Activated CD8-positive, alpha-beta T cell treated with anti-CD3 and anti-CD28 coated beads, Interleukin-2, amount 10 ng/mL, durations not matched to agents 7 days and 5 days (primary cell): ENCODE measurements at regions not wholly inside any gene's neighbourhood (a gene's known extent, or its start where the extent isn't known, plus 50 kb on each side); places are given as distances from the start of the nearest gene placed in this dataset.
A peak's percentile ranks its signal among the peaks of the same experiment; 100 is the strongest.
"Not testable (repeated sequence)": the region's sequence is repeated elsewhere in the genome, so short reads cannot be mapped to it uniquely, and the experiment has no call there.

Experiments
- ATAC-seq: fragments of 150-1000 bp; cut with Tn5 transposase; one replicate; pipeline ENCODE4 v1.10.0; 2021; ENCODE audit warnings: moderate library complexity
- CTCF ChIA-PET: fragments of 350-600 bp; sonication (Branson Sonifier 250); formaldehyde crosslinking; loops from one replicate; lab custom pipeline; 2021; ENCODE audit warnings: antibody characterized with exemption; lab: Charles Lee
- POLR2A ChIA-PET: fragments of 350-600 bp; sonication (Branson Sonifier 250); formaldehyde crosslinking; loops from one replicate; lab custom pipeline; 2021; ENCODE audit warnings: antibody characterized with exemption; lab: Charles Lee
- DNase-seq: peaks from one replicate; pipeline ENCODE4 v3.0.0-alpha.2; 2020
- H3K27ac Mint-ChIP-seq: one replicate; pipeline ENCODE4 v1.8.0; 2021; ENCODE audit warnings: mild to moderate bottlenecking, mixed read lengths
- H3K27me3 Mint-ChIP-seq: one replicate; pipeline ENCODE4 v1.8.0; 2021; ENCODE audit warnings: low read depth, mixed read lengths
- H3K36me3 Mint-ChIP-seq: one replicate; pipeline ENCODE4 v1.8.0; 2021; ENCODE audit warnings: low read depth, mixed read lengths
- H3K4me1 Mint-ChIP-seq: one replicate; pipeline ENCODE4 v1.8.0; 2021; ENCODE audit warnings: low read depth, mixed read lengths
- H3K4me3 Mint-ChIP-seq: one replicate; pipeline ENCODE4 v1.8.0; 2021; ENCODE audit warnings: mild to moderate bottlenecking, mixed read lengths
- H3K9me3 Mint-ChIP-seq: one replicate; pipeline ENCODE4 v1.8.0; 2022; ENCODE audit warnings: mixed read lengths; ENCODE audit not compliant: insufficient read depth

- DNase-seq, H3K27me3 Mint-ChIP-seq, POLR2A ChIA-PET, H3K27ac Mint-ChIP-seq, H3K4me1 Mint-ChIP-seq, CTCF ChIA-PET, H3K4me3 Mint-ChIP-seq, ATAC-seq, H3K9me3 Mint-ChIP-seq: not testable (repeated sequence)
- peaks cover 26% of the 10 kb centered on the region for H3K36me3 Mint-ChIP-seq
These were observed 110.0 kb upstream of the FBXO28 start for GRCh38 chr1:224003896-224004295.

GRCh38 chr1:224001757-224002156 is 112.2 kb upstream of the FBXO28 start:
- H3K27me3 Mint-ChIP-seq, CTCF ChIA-PET, H3K4me3 Mint-ChIP-seq, H3K9me3 Mint-ChIP-seq, H3K27ac Mint-ChIP-seq, DNase-seq, POLR2A ChIA-PET, ATAC-seq, H3K4me1 Mint-ChIP-seq: not testable (repeated sequence)
- H3K36me3 Mint-ChIP-seq: peaks cover 16% of the 10 kb centered on the region

GRCh38 chr1:223999761-224000160 is 114.2 kb upstream of the FBXO28 start:
- CTCF ChIA-PET, H3K9me3 Mint-ChIP-seq, POLR2A ChIA-PET, DNase-seq, H3K4me3 Mint-ChIP-seq, H3K27ac Mint-ChIP-seq, H3K27me3 Mint-ChIP-seq, ATAC-seq, H3K4me1 Mint-ChIP-seq: not testable (repeated sequence)
- H3K36me3 Mint-ChIP-seq: peaks cover 10% of the 10 kb centered on the region

GRCh38 chr1:223998676-223999455 is 115.0 kb upstream of the FBXO28 start:
- POLR2A ChIA-PET, H3K9me3 Mint-ChIP-seq, CTCF ChIA-PET, H3K27ac Mint-ChIP-seq, H3K4me3 Mint-ChIP-seq, H3K27me3 Mint-ChIP-seq, H3K4me1 Mint-ChIP-seq, ATAC-seq, H3K36me3 Mint-ChIP-seq, DNase-seq: not testable (repeated sequence)

GRCh38 chr1:223996376-223996775 is 117.5 kb upstream of the FBXO28 start:
- H3K4me1 Mint-ChIP-seq, H3K9me3 Mint-ChIP-seq, H3K4me3 Mint-ChIP-seq, CTCF ChIA-PET, ATAC-seq, H3K27me3 Mint-ChIP-seq, H3K36me3 Mint-ChIP-seq, DNase-seq, H3K27ac Mint-ChIP-seq, POLR2A ChIA-PET: not testable (repeated sequence)

GRCh38 chr1:223992456-223993246 is 121.3 kb upstream of the FBXO28 start:
- CTCF ChIA-PET, H3K27me3 Mint-ChIP-seq: not testable (repeated sequence)
- peak; percentile 100 for ATAC-seq

GRCh38 chr1:223991297-223991857 is 122.5 kb upstream of the FBXO28 start:
- Mint-ChIP-seq H3K27ac (peak overlapping the region; percentile 5), H3K4me3 (peak overlapping the region; percentile 93)
- H3K9me3 Mint-ChIP-seq, ATAC-seq, DNase-seq, CTCF ChIA-PET, H3K4me1 Mint-ChIP-seq, H3K27me3 Mint-ChIP-seq, H3K36me3 Mint-ChIP-seq, POLR2A ChIA-PET: not testable (repeated sequence)

More at GRCh38 chr1:223992456-223993246, 121.3 kb upstream of the FBXO28 start:
- Mint-ChIP-seq H3K27ac (peak overlapping the region; percentile 100), H3K4me3 (peak overlapping the region; percentile 93)
- H3K9me3 Mint-ChIP-seq, H3K36me3 Mint-ChIP-seq, H3K4me1 Mint-ChIP-seq: not testable (repeated sequence)
- POLR2A ChIA-PET: interaction anchor here (1.2 to 1.7 kb wide), 2 partner anchors 74 to 147 kb away, joined by 3 to 9 read pairs; partner anchors contain the start of gene TP53BP2
- DNase-seq: peak; percentile 100

GRCh38 chr1:223961985-223962384 is 116.2 kb upstream of the TP53BP2 start:
- H3K4me3 Mint-ChIP-seq, DNase-seq, POLR2A ChIA-PET, H3K4me1 Mint-ChIP-seq, H3K36me3 Mint-ChIP-seq, CTCF ChIA-PET, ATAC-seq, H3K9me3 Mint-ChIP-seq, H3K27me3 Mint-ChIP-seq, H3K27ac Mint-ChIP-seq: not testable (repeated sequence)

GRCh38 chr1:223952801-223953200 is 107.1 kb upstream of the TP53BP2 start:
- DNase-seq, ATAC-seq, H3K27ac Mint-ChIP-seq, CTCF ChIA-PET, H3K4me1 Mint-ChIP-seq, POLR2A ChIA-PET, H3K9me3 Mint-ChIP-seq, H3K4me3 Mint-ChIP-seq, H3K36me3 Mint-ChIP-seq, H3K27me3 Mint-ChIP-seq: not testable (repeated sequence)

- POLR2A ChIA-PET, H3K4me1 Mint-ChIP-seq, H3K27me3 Mint-ChIP-seq: not testable (repeated sequence)
These were observed 105.8 kb upstream of the TP53BP2 start for GRCh38 chr1:223951551-223951950.

GRCh38 chr1:223949944-223950343 is 104.2 kb upstream of the TP53BP2 start:
- DNase-seq, H3K27ac Mint-ChIP-seq, H3K36me3 Mint-ChIP-seq, H3K27me3 Mint-ChIP-seq, POLR2A ChIA-PET, ATAC-seq, H3K9me3 Mint-ChIP-seq, H3K4me3 Mint-ChIP-seq, H3K4me1 Mint-ChIP-seq, CTCF ChIA-PET: not testable (repeated sequence)

More at GRCh38 chr1:223951551-223951950, 105.8 kb upstream of the TP53BP2 start:
- CTCF ChIA-PET, H3K27ac Mint-ChIP-seq, ATAC-seq, H3K36me3 Mint-ChIP-seq, DNase-seq, H3K9me3 Mint-ChIP-seq, H3K4me3 Mint-ChIP-seq: not testable (repeated sequence)

GRCh38 chr1:223948041-223948440 is 102.3 kb upstream of the TP53BP2 start:
- H3K27ac Mint-ChIP-seq, POLR2A ChIA-PET, H3K27me3 Mint-ChIP-seq, H3K9me3 Mint-ChIP-seq, DNase-seq, CTCF ChIA-PET, H3K4me1 Mint-ChIP-seq, ATAC-seq, H3K4me3 Mint-ChIP-seq, H3K36me3 Mint-ChIP-seq: not testable (repeated sequence)
